Adrenal gland (tissue), 5 donors: ENCODE measurements at regions not wholly inside any gene's neighbourhood (a gene's known extent, or its start where the extent isn't known, plus 50 kb on each side); places are given as distances from the start of the nearest gene placed in this dataset.

ENCODE experiments used
- POLR2A ChIP-seq, 2 donors: fragments of 450-650 bp; IDR thresholded peaks; one replicate each; pipeline ENCODE4 v1.6.1; 2017; ENCODE audit warnings: antibody characterized with exemption in 2 of 2, mild to moderate bottlenecking in 2 of 2, moderate library complexity in 1 of 2
- TF ChIP-seq, protein P1 (sequence below), 6 experiments: fragments of 450-650 bp in 4 of 6; fragments of 200-600 bp in 2 of 6; sonication (generic) in 1 of 6; IDR thresholded peaks; 1 replicate in 5 of 6; 2 replicates in 1 of 6; pipeline versions ENCODE4 v1.5.1 to v1.8.0; 2016 to 2021; ENCODE audit warnings: antibody characterized with exemption in 6 of 6, mild to moderate bottlenecking in 2 of 6, moderate library complexity in 1 of 6
- donor health status: DM: no; HTN: no; CAD: no.

GRCh38 chr10:4671451-4672145 lies 154.4 kb upstream of the AKR1E2 start:
- TF ChIP-seq, protein P1, sequence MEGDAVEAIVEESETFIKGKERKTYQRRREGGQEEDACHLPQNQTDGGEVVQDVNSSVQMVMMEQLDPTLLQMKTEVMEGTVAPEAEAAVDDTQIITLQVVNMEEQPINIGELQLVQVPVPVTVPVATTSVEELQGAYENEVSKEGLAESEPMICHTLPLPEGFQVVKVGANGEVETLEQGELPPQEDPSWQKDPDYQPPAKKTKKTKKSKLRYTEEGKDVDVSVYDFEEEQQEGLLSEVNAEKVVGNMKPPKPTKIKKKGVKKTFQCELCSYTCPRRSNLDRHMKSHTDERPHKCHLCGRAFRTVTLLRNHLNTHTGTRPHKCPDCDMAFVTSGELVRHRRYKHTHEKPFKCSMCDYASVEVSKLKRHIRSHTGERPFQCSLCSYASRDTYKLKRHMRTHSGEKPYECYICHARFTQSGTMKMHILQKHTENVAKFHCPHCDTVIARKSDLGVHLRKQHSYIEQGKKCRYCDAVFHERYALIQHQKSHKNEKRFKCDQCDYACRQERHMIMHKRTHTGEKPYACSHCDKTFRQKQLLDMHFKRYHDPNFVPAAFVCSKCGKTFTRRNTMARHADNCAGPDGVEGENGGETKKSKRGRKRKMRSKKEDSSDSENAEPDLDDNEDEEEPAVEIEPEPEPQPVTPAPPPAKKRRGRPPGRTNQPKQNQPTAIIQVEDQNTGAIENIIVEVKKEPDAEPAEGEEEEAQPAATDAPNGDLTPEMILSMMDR (IDR thresholded peaks at IDR 0.05), result no peak
- no peak for TF ChIP-seq POLR2A (IDR thresholded peaks at IDR 0.05)
